ENCODE measurements at regions not wholly inside any gene's neighbourhood (a gene's known extent, or its start where the extent isn't known, plus 50 kb on each side); places are given as distances from the start of the nearest gene placed in this dataset.

DNA sequence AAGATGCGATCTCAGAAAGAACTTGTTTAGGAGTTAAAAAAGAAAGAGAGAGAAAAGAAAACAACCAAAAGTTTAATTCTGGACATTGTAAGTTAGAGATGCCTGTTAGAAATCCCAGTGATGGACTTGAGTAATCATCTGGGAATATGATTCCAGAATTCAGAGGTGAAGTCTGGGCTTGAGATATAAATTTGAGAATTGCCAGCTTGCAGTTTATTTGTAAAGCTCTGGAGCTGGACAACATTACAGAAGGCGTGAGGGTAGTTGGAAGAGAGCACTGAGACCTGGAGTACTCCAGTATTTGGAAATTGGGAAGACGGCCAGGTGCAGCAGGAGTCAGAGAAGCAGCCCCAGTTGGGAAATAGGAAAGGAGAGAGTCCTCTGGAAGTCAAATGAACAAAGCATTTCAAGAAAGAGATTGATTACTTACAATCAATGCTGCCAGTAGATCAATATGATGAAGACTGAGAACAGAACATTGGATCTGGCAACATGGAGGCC lies 128.8 kb upstream of the ARHGAP28 start (continued):
- TF ChIP-seq, protein P1, sequence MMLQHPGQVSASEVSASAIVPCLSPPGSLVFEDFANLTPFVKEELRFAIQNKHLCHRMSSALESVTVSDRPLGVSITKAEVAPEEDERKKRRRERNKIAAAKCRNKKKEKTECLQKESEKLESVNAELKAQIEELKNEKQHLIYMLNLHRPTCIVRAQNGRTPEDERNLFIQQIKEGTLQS (IDR thresholded peaks at IDR 0.05) = no peak
- TF ChIP-seq, protein P1 (CRISPR knock-in tag; conservative IDR thresholded peaks at IDR 0.05) = no peak
- TF ChIP-seq, protein P2, sequence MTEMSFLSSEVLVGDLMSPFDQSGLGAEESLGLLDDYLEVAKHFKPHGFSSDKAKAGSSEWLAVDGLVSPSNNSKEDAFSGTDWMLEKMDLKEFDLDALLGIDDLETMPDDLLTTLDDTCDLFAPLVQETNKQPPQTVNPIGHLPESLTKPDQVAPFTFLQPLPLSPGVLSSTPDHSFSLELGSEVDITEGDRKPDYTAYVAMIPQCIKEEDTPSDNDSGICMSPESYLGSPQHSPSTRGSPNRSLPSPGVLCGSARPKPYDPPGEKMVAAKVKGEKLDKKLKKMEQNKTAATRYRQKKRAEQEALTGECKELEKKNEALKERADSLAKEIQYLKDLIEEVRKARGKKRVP (CRISPR knock-in tag; IDR thresholded peaks at IDR 0.05) = no peak
- no peak for TF ChIP-seq HDAC3 (IDR thresholded peaks at IDR 0.05; ENCODE audit: borderline replicate concordance, partially characterized antibody)
- no peak for TF ChIP-seq BCL6 (CRISPR knock-in tag; IDR thresholded peaks at IDR 0.05)
- TF ChIP-seq, protein P3, sequence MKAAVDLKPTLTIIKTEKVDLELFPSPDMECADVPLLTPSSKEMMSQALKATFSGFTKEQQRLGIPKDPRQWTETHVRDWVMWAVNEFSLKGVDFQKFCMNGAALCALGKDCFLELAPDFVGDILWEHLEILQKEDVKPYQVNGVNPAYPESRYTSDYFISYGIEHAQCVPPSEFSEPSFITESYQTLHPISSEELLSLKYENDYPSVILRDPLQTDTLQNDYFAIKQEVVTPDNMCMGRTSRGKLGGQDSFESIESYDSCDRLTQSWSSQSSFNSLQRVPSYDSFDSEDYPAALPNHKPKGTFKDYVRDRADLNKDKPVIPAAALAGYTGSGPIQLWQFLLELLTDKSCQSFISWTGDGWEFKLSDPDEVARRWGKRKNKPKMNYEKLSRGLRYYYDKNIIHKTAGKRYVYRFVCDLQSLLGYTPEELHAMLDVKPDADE (conservative IDR thresholded peaks at IDR 0.05; ENCODE audit: control insufficient read depth, low read depth, low read length) = no peak
- TF ChIP-seq ZNF785 (CRISPR knock-in tag; IDR thresholded peaks at IDR 0.05) = no peak
- no peak for TF ChIP-seq NONO (IDR thresholded peaks at IDR 0.05; ENCODE audit: low read depth in 2 of 2, low read length in 1 of 2)
- TF ChIP-seq, protein P4, sequence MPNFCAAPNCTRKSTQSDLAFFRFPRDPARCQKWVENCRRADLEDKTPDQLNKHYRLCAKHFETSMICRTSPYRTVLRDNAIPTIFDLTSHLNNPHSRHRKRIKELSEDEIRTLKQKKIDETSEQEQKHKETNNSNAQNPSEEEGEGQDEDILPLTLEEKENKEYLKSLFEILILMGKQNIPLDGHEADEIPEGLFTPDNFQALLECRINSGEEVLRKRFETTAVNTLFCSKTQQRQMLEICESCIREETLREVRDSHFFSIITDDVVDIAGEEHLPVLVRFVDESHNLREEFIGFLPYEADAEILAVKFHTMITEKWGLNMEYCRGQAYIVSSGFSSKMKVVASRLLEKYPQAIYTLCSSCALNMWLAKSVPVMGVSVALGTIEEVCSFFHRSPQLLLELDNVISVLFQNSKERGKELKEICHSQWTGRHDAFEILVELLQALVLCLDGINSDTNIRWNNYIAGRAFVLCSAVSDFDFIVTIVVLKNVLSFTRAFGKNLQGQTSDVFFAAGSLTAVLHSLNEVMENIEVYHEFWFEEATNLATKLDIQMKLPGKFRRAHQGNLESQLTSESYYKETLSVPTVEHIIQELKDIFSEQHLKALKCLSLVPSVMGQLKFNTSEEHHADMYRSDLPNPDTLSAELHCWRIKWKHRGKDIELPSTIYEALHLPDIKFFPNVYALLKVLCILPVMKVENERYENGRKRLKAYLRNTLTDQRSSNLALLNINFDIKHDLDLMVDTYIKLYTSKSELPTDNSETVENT (CRISPR knock-in tag; IDR thresholded peaks at IDR 0.05) = no peak
- TF ChIP-seq, protein P5, sequence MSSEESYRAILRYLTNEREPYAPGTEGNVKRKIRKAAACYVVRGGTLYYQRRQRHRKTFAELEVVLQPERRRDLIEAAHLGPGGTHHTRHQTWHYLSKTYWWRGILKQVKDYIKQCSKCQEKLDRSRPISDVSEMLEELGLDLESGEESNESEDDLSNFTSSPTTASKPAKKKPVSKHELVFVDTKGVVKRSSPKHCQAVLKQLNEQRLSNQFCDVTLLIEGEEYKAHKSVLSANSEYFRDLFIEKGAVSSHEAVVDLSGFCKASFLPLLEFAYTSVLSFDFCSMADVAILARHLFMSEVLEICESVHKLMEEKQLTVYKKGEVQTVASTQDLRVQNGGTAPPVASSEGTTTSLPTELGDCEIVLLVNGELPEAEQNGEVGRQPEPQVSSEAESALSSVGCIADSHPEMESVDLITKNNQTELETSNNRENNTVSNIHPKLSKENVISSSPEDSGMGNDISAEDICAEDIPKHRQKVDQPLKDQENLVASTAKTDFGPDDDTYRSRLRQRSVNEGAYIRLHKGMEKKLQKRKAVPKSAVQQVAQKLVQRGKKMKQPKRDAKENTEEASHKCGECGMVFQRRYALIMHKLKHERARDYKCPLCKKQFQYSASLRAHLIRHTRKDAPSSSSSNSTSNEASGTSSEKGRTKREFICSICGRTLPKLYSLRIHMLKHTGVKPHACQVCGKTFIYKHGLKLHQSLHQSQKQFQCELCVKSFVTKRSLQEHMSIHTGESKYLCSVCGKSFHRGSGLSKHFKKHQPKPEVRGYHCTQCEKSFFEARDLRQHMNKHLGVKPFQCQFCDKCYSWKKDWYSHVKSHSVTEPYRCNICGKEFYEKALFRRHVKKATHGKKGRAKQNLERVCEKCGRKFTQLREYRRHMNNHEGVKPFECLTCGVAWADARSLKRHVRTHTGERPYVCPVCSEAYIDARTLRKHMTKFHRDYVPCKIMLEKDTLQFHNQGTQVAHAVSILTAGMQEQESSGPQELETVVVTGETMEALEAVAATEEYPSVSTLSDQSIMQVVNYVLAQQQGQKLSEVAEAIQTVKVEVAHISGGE (CRISPR knock-in tag; IDR thresholded peaks at IDR 0.05) = no peak
- TF ChIP-seq, protein P6, sequence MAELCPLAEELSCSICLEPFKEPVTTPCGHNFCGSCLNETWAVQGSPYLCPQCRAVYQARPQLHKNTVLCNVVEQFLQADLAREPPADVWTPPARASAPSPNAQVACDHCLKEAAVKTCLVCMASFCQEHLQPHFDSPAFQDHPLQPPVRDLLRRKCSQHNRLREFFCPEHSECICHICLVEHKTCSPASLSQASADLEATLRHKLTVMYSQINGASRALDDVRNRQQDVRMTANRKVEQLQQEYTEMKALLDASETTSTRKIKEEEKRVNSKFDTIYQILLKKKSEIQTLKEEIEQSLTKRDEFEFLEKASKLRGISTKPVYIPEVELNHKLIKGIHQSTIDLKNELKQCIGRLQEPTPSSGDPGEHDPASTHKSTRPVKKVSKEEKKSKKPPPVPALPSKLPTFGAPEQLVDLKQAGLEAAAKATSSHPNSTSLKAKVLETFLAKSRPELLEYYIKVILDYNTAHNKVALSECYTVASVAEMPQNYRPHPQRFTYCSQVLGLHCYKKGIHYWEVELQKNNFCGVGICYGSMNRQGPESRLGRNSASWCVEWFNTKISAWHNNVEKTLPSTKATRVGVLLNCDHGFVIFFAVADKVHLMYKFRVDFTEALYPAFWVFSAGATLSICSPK (IDR thresholded peaks at IDR 0.05; ENCODE audit: borderline replicate concordance) = no peak
- peak; percentile 42; the same call in 1 of the 2 replicates for TF ChIP-seq MAFF (IDR thresholded peaks at IDR 0.05; ENCODE audit: low read length)
- TF ChIP-seq STAT5A (IDR thresholded peaks at IDR 0.05; ENCODE audit: borderline replicate concordance, low read length) = no peak
- no peak for TF ChIP-seq KAT2B (IDR thresholded peaks at IDR 0.05; ENCODE audit: low read depth, low read length)
- no peak for TF ChIP-seq NFIX (CRISPR knock-in tag; IDR thresholded peaks at IDR 0.05; ENCODE audit: low read depth)
- TF ChIP-seq MAFG (tag; conservative IDR thresholded peaks at IDR 0.05) = 0 out of 2 replicates have a peak, but pooled peaks have one; percentile 14
- no peak for TF ChIP-seq RFX1 (IDR thresholded peaks at IDR 0.05)
